HepG2 (cell line): ENCODE measurements at regions not wholly inside any gene's neighbourhood (a gene's known extent, or its start where the extent isn't known, plus 50 kb on each side); places are given as distances from the start of the nearest gene placed in this dataset.

ENCODE experiments used
- ATAC-seq: fragments of 200-7000 bp; cut with Tn5 transposase; 3 replicates; pipeline ENCODE4 v1.9.1; 2020; ENCODE audit warnings: mild to moderate bottlenecking, moderate library complexity
- BruUV-seq: library from RNA; stranded (reverse); fragments of 400-500 nt; replicated peaks from 2 replicates; lab custom pipeline; 2021; lab: Mats Ljungman, UMichigan
- CTCF ChIA-PET: fragments of 300-600 bp; formaldehyde crosslinking; extraction: SDS; loops from one replicate; lab custom pipeline; 2021; ENCODE audit warnings: low total read pairs, inconsistent platforms, low intra/inter-chr PET ratio; lab: Yijun Ruan, JAX
- POLR2A ChIA-PET: fragments of 350-600 bp; sonication (Branson Sonifier 250); formaldehyde crosslinking; loops from one replicate; lab custom pipeline; 2020; ENCODE audit warnings: antibody characterized with exemption, inconsistent platforms; lab: Yijun Ruan, JAX
- DNase-seq: peaks from one replicate; pipeline ENCODE4 v3.0.0-alpha.2; 2015; ENCODE audit warnings: low spot score
- FAIRE-seq: peaks from 3 replicates; lab custom pipeline; 2011; peaks lifted over from hg19 to GRCh38; lab: Jason Lieb, UNC
- H2AFZ ChIP-seq: one replicate; pipeline ENCODE4 v1.6.1; 2011; ENCODE audit warnings: low read length, inconsistent platforms
- H3K27ac ChIP-seq: fragments of 300-600 bp; 3 replicates; pipeline ENCODE4 v1.8.0; 2011; ENCODE audit warnings: mixed run types, mild to moderate bottlenecking, mixed read lengths, low read length, inconsistent platforms; ENCODE audit not compliant: insufficient read depth; ENCODE audit errors: extremely low read length
- H3K27me3 ChIP-seq, 2 experiments: fragments of 200-600 bp in 1 of 2; 2 replicates in 1 of 2; 3 replicates in 1 of 2; pipeline versions ENCODE4 v1.6.0 to v1.8.0; 2011; ENCODE audit warnings: low read length in 2 of 2, mild to moderate bottlenecking in 2 of 2, moderate library complexity in 2 of 2, inconsistent platforms in 1 of 2; ENCODE audit not compliant: insufficient read depth in 2 of 2, control insufficient read depth in 1 of 2
- H3K36me3 ChIP-seq, 2 experiments: fragments of 200-600 bp in 1 of 2; replicated peaks in 1 of 2; 2 replicates in 1 of 2; 3 replicates in 1 of 2; pipeline versions ENCODE4 v1.5.1 to v1.8.0; 2011; ENCODE audit warnings: low read length in 2 of 2, inconsistent platforms in 1 of 2; ENCODE audit not compliant: insufficient read depth in 2 of 2, control insufficient read depth in 1 of 2
- H3K4me1 ChIP-seq: 2 replicates; pipeline ENCODE4 v1.5.1; 2012; ENCODE audit warnings: low read length, inconsistent platforms; ENCODE audit not compliant: insufficient read depth
- H3K4me2 ChIP-seq: 2 replicates; pipeline ENCODE4 v1.6.0; 2011; ENCODE audit warnings: low read depth, low read length, inconsistent platforms
- H3K4me3 ChIP-seq, 3 experiments: fragments of 200-600 bp in 1 of 3; sonication (generic), shearing (Covaris generic) in 1 of 3; replicated peaks in 1 of 3; 2 replicates each; pipeline ENCODE4 v1.5.1; 2011 to 2016; ENCODE audit warnings: low read length in 3 of 3, inconsistent platforms in 2 of 3, low read depth in 2 of 3, mild to moderate bottlenecking in 2 of 3, control low read depth in 1 of 3, mixed read lengths in 1 of 3; ENCODE audit not compliant: insufficient read depth in 1 of 3
- H3K79me2 ChIP-seq: one replicate; pipeline ENCODE4 v1.6.1; 2011; ENCODE audit warnings: low read length, inconsistent platforms; ENCODE audit not compliant: insufficient read depth
- H3K9ac ChIP-seq: 2 replicates; pipeline ENCODE4 v1.6.0; 2011; ENCODE audit warnings: mild to moderate bottlenecking, low read depth, low read length, inconsistent platforms; ENCODE audit not compliant: insufficient read depth
- H3K9me3 ChIP-seq: 2 replicates; pipeline ENCODE4 v1.5.1; 2012; ENCODE audit warnings: mild to moderate bottlenecking, low read length
- H4K20me1 ChIP-seq: 2 replicates; pipeline ENCODE4 v1.6.0; 2011; ENCODE audit warnings: inconsistent platforms, mild to moderate bottlenecking, low read length, moderate library complexity; ENCODE audit not compliant: insufficient read depth
- BRCA1 ChIP-seq: sonication (generic); formaldehyde crosslinking; IDR thresholded peaks from 2 replicates; pipeline ENCODE4 v1.4.0; 2020; ENCODE audit warnings: missing genetic modification reagents
- GABPB1 ChIP-seq: IDR thresholded peaks from 2 replicates; pipeline ENCODE4 v1.6.1; 2016; ENCODE audit warnings: mild to moderate bottlenecking, missing genetic modification reagents, moderate library complexity, missing compliant biosample characterization
- HDAC1 ChIP-seq: sonication (generic); formaldehyde crosslinking; IDR thresholded peaks from 2 replicates; pipeline ENCODE4 v1.5.1; 2020; ENCODE audit warnings: mild to moderate bottlenecking, missing genetic modification reagents
- KIAA2018 ChIP-seq: sonication (generic); formaldehyde crosslinking; IDR thresholded peaks from 2 replicates; pipeline ENCODE4 v1.5.0; 2020; ENCODE audit warnings: mild to moderate bottlenecking, missing genetic modification reagents, borderline replicate concordance
- NR0B2 ChIP-seq: sonication (generic); formaldehyde crosslinking; IDR thresholded peaks from 2 replicates; pipeline ENCODE4 v1.4.0; 2020; ENCODE audit warnings: mild to moderate bottlenecking, missing genetic modification reagents
- SATB2 ChIP-seq: sonication (generic); formaldehyde crosslinking; IDR thresholded peaks from 2 replicates; pipeline ENCODE4 v1.5.0; 2020; ENCODE audit warnings: missing genetic modification reagents
- XRCC5 ChIP-seq: fragments of 200-400 bp; formaldehyde crosslinking; optimal IDR thresholded peaks from 2 replicates; pipeline ENCODE3; 2017; ENCODE audit warnings: mild to moderate bottlenecking, low read length
- ZMYM2 ChIP-seq: sonication (generic); formaldehyde crosslinking; IDR thresholded peaks from 2 replicates; pipeline ENCODE4 v1.8.0; 2022; ENCODE audit warnings: mild to moderate bottlenecking, missing genetic modification reagents
- ZNF264 ChIP-seq: sonication (generic); formaldehyde crosslinking; IDR thresholded peaks from 2 replicates; pipeline ENCODE4 v1.4.0; 2020; ENCODE audit warnings: missing genetic modification reagents
- ZNF296 ChIP-seq: sonication (generic); formaldehyde crosslinking; conservative IDR thresholded peaks from 2 replicates; pipeline ENCODE4 v1.5.0; 2020; ENCODE audit warnings: mild to moderate bottlenecking, missing genetic modification reagents
- ZNF83 ChIP-seq: sonication (generic); formaldehyde crosslinking; IDR thresholded peaks from 2 replicates; pipeline ENCODE4 v1.4.0; 2020; ENCODE audit warnings: missing genetic modification reagents, mild to moderate bottlenecking, borderline replicate concordance
- WGBS: methylation state at CpG from one replicate; pipeline ENCODE4 v1.1.6; 2017; ENCODE audit warnings: low lambda C conversion rate; 5-methylcytosine and 5-hydroxymethylcytosine counted together
- in situ Hi-C: cut with HindIII; loops from 2 replicates; pipeline ENCODE4 v1.10.0; 2017; ENCODE audit warnings: low pct_unique_long_range_greater_than_20kb; ENCODE audit not compliant: extremely low pct_ligation_motif_present
- intact Hi-C: fragments of 100-400 bp; cut with micrococcal nuclease; formaldehyde crosslinking; loops from one replicate; pipeline ENCODE4 v1.10.0; 2022; ENCODE audit not compliant: unreplicated experiment

- no peaks in the 10 kb centered on the region for H3K79me2 ChIP-seq
- no peak overlapping the region for H3K4me3 ChIP-seq
- H3K27me3 ChIP-seq: no peaks in the 10 kb centered on the region
- no peak overlapping the region for H2AFZ ChIP-seq
- H3K36me3 ChIP-seq: no peaks in the 10 kb centered on the region
- DNase-seq (no peak), FAIRE-seq (no peak), ATAC-seq (no peak)
- H3K9me3 ChIP-seq: no peaks in the 10 kb centered on the region
- ChIA-PET CTCF (no interaction called here), POLR2A (no interaction called here)
- no peaks in the 10 kb centered on the region for H3K4me1 ChIP-seq
- H3K27ac ChIP-seq: no peak overlapping the region
- TF ChIP-seq ZNF83 (no peak), BRCA1 (CRISPR knock-in tag) (no peak), NR0B2 (no peak), HDAC1 (CRISPR knock-in tag) (no peak), SATB2 (CRISPR knock-in tag) (no peak), ZMYM2 (CRISPR knock-in tag) (no peak), ZNF264 (CRISPR knock-in tag) (no peak), XRCC5 (no peak), GABPB1 (CRISPR knock-in tag) (no peak), KIAA2018 (CRISPR knock-in tag) (no peak), ZNF296 (CRISPR knock-in tag) (no peak)
- intact Hi-C loops: no loop called here
- no peaks in the 10 kb centered on the region for H4K20me1 ChIP-seq
- WGBS: 10% methylated on average over 1 of the region's 1 CpG
- H3K4me2 ChIP-seq: no peak overlapping the region
- in situ Hi-C loops: loop anchor here (25.0 kb wide), 1 partner anchor 181 kb away; the partner anchor contains the start of gene MID1IP1
- no peak overlapping the region for H3K9ac ChIP-seq
- BruUV-seq: no TSS peak
Measured at GRCh38 chrX:38993500-38993899, 192.2 kb downstream of the MID1IP1 start.
